ENCODE measurements at regions not wholly inside any gene's neighbourhood (a gene's known extent, or its start where the extent isn't known, plus 50 kb on each side); places are given as distances from the start of the nearest gene placed in this dataset.

DNA sequence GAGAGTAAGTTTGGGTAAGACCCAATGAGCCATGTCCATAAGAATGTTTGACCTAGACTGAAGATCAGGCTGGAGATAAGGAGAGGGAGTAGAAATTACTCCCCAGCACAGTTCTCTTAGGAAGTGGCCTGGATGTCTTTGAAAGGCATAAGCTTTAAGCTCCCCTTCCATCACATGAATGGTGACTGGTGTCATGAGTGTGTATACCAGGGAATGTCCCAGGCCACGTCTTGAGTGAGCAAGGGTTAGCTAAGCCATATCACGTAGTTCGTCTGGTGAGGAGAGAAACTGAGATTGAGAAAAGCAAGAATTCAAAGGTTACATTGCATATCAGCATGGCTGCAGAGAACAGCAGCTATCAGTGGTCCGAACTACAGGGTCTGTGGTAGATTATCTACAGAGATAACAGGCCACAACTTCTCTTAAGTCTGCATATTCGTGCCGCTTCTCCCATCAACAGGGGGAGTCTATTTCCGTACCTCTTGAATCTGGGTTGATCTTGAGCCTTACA lies 60.1 kb upstream of the BMP2 start:
- TF ChIP-seq, protein P1, sequence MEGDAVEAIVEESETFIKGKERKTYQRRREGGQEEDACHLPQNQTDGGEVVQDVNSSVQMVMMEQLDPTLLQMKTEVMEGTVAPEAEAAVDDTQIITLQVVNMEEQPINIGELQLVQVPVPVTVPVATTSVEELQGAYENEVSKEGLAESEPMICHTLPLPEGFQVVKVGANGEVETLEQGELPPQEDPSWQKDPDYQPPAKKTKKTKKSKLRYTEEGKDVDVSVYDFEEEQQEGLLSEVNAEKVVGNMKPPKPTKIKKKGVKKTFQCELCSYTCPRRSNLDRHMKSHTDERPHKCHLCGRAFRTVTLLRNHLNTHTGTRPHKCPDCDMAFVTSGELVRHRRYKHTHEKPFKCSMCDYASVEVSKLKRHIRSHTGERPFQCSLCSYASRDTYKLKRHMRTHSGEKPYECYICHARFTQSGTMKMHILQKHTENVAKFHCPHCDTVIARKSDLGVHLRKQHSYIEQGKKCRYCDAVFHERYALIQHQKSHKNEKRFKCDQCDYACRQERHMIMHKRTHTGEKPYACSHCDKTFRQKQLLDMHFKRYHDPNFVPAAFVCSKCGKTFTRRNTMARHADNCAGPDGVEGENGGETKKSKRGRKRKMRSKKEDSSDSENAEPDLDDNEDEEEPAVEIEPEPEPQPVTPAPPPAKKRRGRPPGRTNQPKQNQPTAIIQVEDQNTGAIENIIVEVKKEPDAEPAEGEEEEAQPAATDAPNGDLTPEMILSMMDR (IDR thresholded peaks at IDR 0.05; ENCODE audit: borderline replicate concordance, extremely low read depth, low read length, poor library complexity, severe bottlenecking): no peak
- TF ChIP-seq EZH2 (IDR thresholded peaks at IDR 0.05; ENCODE audit: borderline replicate concordance, low read depth, low read length, severe bottlenecking): no peak

Measured in DND-41 (cell line).